Trophoblast cell (in vitro differentiated cells and primary cell): ENCODE measurements at regions not wholly inside any gene's neighbourhood (a gene's known extent, or its start where the extent isn't known, plus 50 kb on each side); places are given as distances from the start of the nearest gene placed in this dataset.

Experiments used
- DNase-seq, 2 donors: peaks; one replicate each; pipeline ENCODE4 v3.0.0-alpha.2; 2016
- H2AFZ ChIP-seq: 2 replicates; pipeline ENCODE4 v1.6.1; 2013; ENCODE audit warnings: low read length, moderate library complexity, mild to moderate bottlenecking; ENCODE audit not compliant: insufficient read depth, poor library complexity
- H2AK5ac ChIP-seq: 2 replicates; pipeline ENCODE4 v1.6.1; 2013; ENCODE audit warnings: mild to moderate bottlenecking, low read length
- H2BK120ac ChIP-seq: 2 replicates; pipeline ENCODE4 v1.6.1; 2013; ENCODE audit warnings: low read length, mild to moderate bottlenecking, moderate library complexity; ENCODE audit not compliant: insufficient read depth, poor library complexity
- H2BK12ac ChIP-seq: 2 replicates; pipeline ENCODE4 v1.6.1; 2013; ENCODE audit warnings: mild to moderate bottlenecking, low read length, moderate library complexity
- H2BK5ac ChIP-seq: 2 replicates; pipeline ENCODE4 v1.6.1; 2013; ENCODE audit warnings: low read length, low read depth, moderate library complexity, mild to moderate bottlenecking; ENCODE audit not compliant: poor library complexity
- H3K14ac ChIP-seq: 2 replicates; pipeline ENCODE4 v1.6.1; 2013; ENCODE audit warnings: mild to moderate bottlenecking, low read length
- H3K18ac ChIP-seq: 2 replicates; pipeline ENCODE4 v1.6.1; 2013; ENCODE audit warnings: mild to moderate bottlenecking, low read length
- H3K23ac ChIP-seq: 2 replicates; pipeline ENCODE4 v1.6.1; 2013; ENCODE audit warnings: low read length
- H3K27ac ChIP-seq: 2 replicates; pipeline ENCODE4 v1.5.1; 2013; ENCODE audit warnings: low read depth, mild to moderate bottlenecking, inconsistent platforms, low read length, moderate library complexity
- H3K27me3 ChIP-seq: 2 replicates; pipeline ENCODE4 v1.6.1; 2013; ENCODE audit warnings: inconsistent platforms, mild to moderate bottlenecking, low read length, moderate library complexity; ENCODE audit not compliant: insufficient read depth
- H3K36me3 ChIP-seq, 2 experiments: 1 replicate in 1 of 2; 2 replicates in 1 of 2; pipeline ENCODE4 v1.6.1; 2013; ENCODE audit warnings: low read length in 2 of 2, mild to moderate bottlenecking in 2 of 2, moderate library complexity in 1 of 2; ENCODE audit not compliant: insufficient read depth in 2 of 2, control insufficient read depth in 1 of 2
- H3K4ac ChIP-seq: 2 replicates; pipeline ENCODE4 v1.6.1; 2013; ENCODE audit warnings: low read depth, mild to moderate bottlenecking, low read length, moderate library complexity
- H3K4me1 ChIP-seq, 2 experiments: 1 replicate in 1 of 2; 2 replicates in 1 of 2; pipeline ENCODE4 v1.6.1; 2013; ENCODE audit warnings: low read length in 2 of 2, mild to moderate bottlenecking in 2 of 2, moderate library complexity in 1 of 2; ENCODE audit not compliant: insufficient read depth in 2 of 2, control insufficient read depth in 1 of 2
- H3K4me2 ChIP-seq: 2 replicates; pipeline ENCODE4 v1.6.1; 2013; ENCODE audit warnings: inconsistent platforms, mild to moderate bottlenecking, low read length, moderate library complexity
- H3K4me3 ChIP-seq: 2 replicates; pipeline ENCODE4 v1.5.1; 2013; ENCODE audit warnings: mild to moderate bottlenecking, low read depth, low read length, inconsistent platforms
- H3K79me1 ChIP-seq: one replicate; pipeline ENCODE4 v1.6.1; 2013; ENCODE audit warnings: low read length
- H3K79me2 ChIP-seq: 2 replicates; pipeline ENCODE4 v1.6.1; 2013; ENCODE audit warnings: low read length, mild to moderate bottlenecking; ENCODE audit not compliant: control insufficient read depth, insufficient read depth, poor library complexity
- H3K9ac ChIP-seq: 2 replicates; pipeline ENCODE4 v1.6.1; 2013; ENCODE audit warnings: mild to moderate bottlenecking, low read length
- H3K9me3 ChIP-seq: 2 replicates; pipeline ENCODE4 v1.6.1; 2013; ENCODE audit warnings: low read depth, mild to moderate bottlenecking, control low read depth, inconsistent platforms, low read length; ENCODE audit not compliant: insufficient read depth
- H4K12ac ChIP-seq: 2 replicates; pipeline ENCODE4 v1.6.1; 2013; ENCODE audit warnings: low read depth, mild to moderate bottlenecking, low read length, moderate library complexity
- H4K8ac ChIP-seq: 2 replicates; pipeline ENCODE4 v1.6.1; 2013; ENCODE audit warnings: low read depth, mild to moderate bottlenecking, low read length, moderate library complexity
- H4K91ac ChIP-seq: one replicate; pipeline ENCODE4 v1.6.1; 2013; ENCODE audit warnings: low read depth, mild to moderate bottlenecking, low read length, moderate library complexity
- WGBS: extraction: QIAGEN DNeasy Blood & Tissue Kit; methylation state at CpG from one replicate; pipeline ENCODE4 v1.1.7; 2013; ENCODE audit warnings: missing lambda C conversion rate; ENCODE audit not compliant: insufficient read length, insufficient coverage; ENCODE audit errors: extremely low coverage; 5-methylcytosine and 5-hydroxymethylcytosine counted together

- H4K8ac ChIP-seq: no peak overlapping the region
- H3K79me1 ChIP-seq: no peaks in the 10 kb centered on the region
- H3K9ac ChIP-seq: no peak overlapping the region
- H4K91ac ChIP-seq: no peak overlapping the region
- H3K27me3 ChIP-seq: no peaks in the 10 kb centered on the region
- H3K4me2 ChIP-seq: no peak overlapping the region
- no peak overlapping the region for H2BK5ac ChIP-seq
- H3K4me1 ChIP-seq: no peaks in the 10 kb centered on the region
- no peaks in the 10 kb centered on the region for H3K79me2 ChIP-seq
- no peak overlapping the region for H3K14ac ChIP-seq
- H2BK120ac ChIP-seq: no peak overlapping the region
- WGBS: no CpG with 5 or more reads among the region's 16 CpGs
- H4K12ac ChIP-seq: no peak overlapping the region
- DNase-seq: no peak
- no peaks in the 10 kb centered on the region for H3K36me3 ChIP-seq
- H3K4me3 ChIP-seq: peak overlapping the region; percentile 7
- H3K18ac ChIP-seq: no peak overlapping the region
- no peak overlapping the region for H2BK12ac ChIP-seq
- H2AK5ac ChIP-seq: no peak overlapping the region
- no peak overlapping the region for H3K4ac ChIP-seq
- H3K23ac ChIP-seq: no peak overlapping the region
- no peak overlapping the region for H2AFZ ChIP-seq
- no peak overlapping the region for H3K27ac ChIP-seq
- no peaks in the 10 kb centered on the region for H3K9me3 ChIP-seq
These were observed 239.0 kb downstream of the CTTN start for GRCh38 chr11:70637186-70637800.

GRCh38 chr11:70637949-70638583, 239.7 kb downstream of the CTTN start:
- Histone ChIP-seq H3K27me3 (no peaks in the 10 kb centered on the region), H2AK5ac (no peak overlapping the region)
- WGBS: no CpG with 5 or more reads among the region's 18 CpGs

GRCh38 chr11:70640408-70640807, 242.1 kb downstream of the CTTN start:
- H2BK120ac ChIP-seq: no peak overlapping the region
- peaks cover 6% of the 10 kb centered on the region for H3K79me1 ChIP-seq
- no peak overlapping the region for H3K14ac ChIP-seq
- H3K9me3 ChIP-seq: no peaks in the 10 kb centered on the region
- no peak overlapping the region for H3K27ac ChIP-seq
- no peak overlapping the region for H4K12ac ChIP-seq
- H3K4me3 ChIP-seq: no peak overlapping the region
- no peak overlapping the region for H3K23ac ChIP-seq
- H3K27me3 ChIP-seq: no peaks in the 10 kb centered on the region
- H2BK5ac ChIP-seq: no peak overlapping the region
- H2AFZ ChIP-seq: no peak overlapping the region
- WGBS: no CpG with 5 or more reads among the region's 8 CpGs
- no peak overlapping the region for H4K91ac ChIP-seq
- H3K4ac ChIP-seq: no peak overlapping the region
- H2AK5ac ChIP-seq: no peak overlapping the region
- no peak for DNase-seq
- no peaks in the 10 kb centered on the region for H3K4me1 ChIP-seq
- H4K8ac ChIP-seq: no peak overlapping the region
- H3K18ac ChIP-seq: no peak overlapping the region
- no peak overlapping the region for H3K9ac ChIP-seq
- no peaks in the 10 kb centered on the region for H3K79me2 ChIP-seq
- no peaks in the 10 kb centered on the region for H3K36me3 ChIP-seq
- H3K4me2 ChIP-seq: no peak overlapping the region
- no peak overlapping the region for H2BK12ac ChIP-seq

More at GRCh38 chr11:70637949-70638583, 239.7 kb downstream of the CTTN start:
- Histone ChIP-seq H3K79me1 (no peaks in the 10 kb centered on the region), H3K4me3 (no peak overlapping the region), H3K9me3 (no peaks in the 10 kb centered on the region), H3K4me2 (no peak overlapping the region), H3K18ac (no peak overlapping the region), H2BK5ac (no peak overlapping the region), H2AFZ (no peak overlapping the region), H3K79me2 (no peaks in the 10 kb centered on the region), H3K27ac (no peak overlapping the region), H3K14ac (no peak overlapping the region), H3K4ac (no peak overlapping the region), H3K9ac (no peak overlapping the region), H3K23ac (no peak overlapping the region), H4K8ac (no peak overlapping the region), H3K36me3 (no peaks in the 10 kb centered on the region), H2BK12ac (no peak overlapping the region), H2BK120ac (no peak overlapping the region), H3K4me1 (no peaks in the 10 kb centered on the region), H4K12ac (no peak overlapping the region), H4K91ac (no peak overlapping the region)
- DNase-seq: no peak

GRCh38 chr11:70641369-70641768, 243.0 kb downstream of the CTTN start:
- no peaks in the 10 kb centered on the region for H3K36me3 ChIP-seq
- no peak for DNase-seq
- no peak overlapping the region for H2BK120ac ChIP-seq
- H3K23ac ChIP-seq: no peak overlapping the region
- H2AK5ac ChIP-seq: no peak overlapping the region
- no peak overlapping the region for H3K27ac ChIP-seq
- no peak overlapping the region for H4K12ac ChIP-seq
- no peak overlapping the region for H4K8ac ChIP-seq
- H4K91ac ChIP-seq: no peak overlapping the region
- H3K27me3 ChIP-seq: no peaks in the 10 kb centered on the region
- no peaks in the 10 kb centered on the region for H3K9me3 ChIP-seq
- no peak overlapping the region for H2BK12ac ChIP-seq
- no peak overlapping the region for H2AFZ ChIP-seq
- H3K4me3 ChIP-seq: no peak overlapping the region
- no peaks in the 10 kb centered on the region for H3K4me1 ChIP-seq
- no peak overlapping the region for H3K14ac ChIP-seq
- H3K4ac ChIP-seq: no peak overlapping the region
- no CpG with 5 or more reads among the region's 12 CpGs for WGBS
- H3K79me1 ChIP-seq: peaks cover 6% of the 10 kb centered on the region
- no peak overlapping the region for H3K18ac ChIP-seq
- no peaks in the 10 kb centered on the region for H3K79me2 ChIP-seq
- no peak overlapping the region for H3K9ac ChIP-seq
- no peak overlapping the region for H3K4me2 ChIP-seq
- H2BK5ac ChIP-seq: no peak overlapping the region
